ENCODE measurements at regions not wholly inside any gene's neighbourhood (a gene's known extent, or its start where the extent isn't known, plus 50 kb on each side); places are given as distances from the start of the nearest gene placed in this dataset.

DNA sequence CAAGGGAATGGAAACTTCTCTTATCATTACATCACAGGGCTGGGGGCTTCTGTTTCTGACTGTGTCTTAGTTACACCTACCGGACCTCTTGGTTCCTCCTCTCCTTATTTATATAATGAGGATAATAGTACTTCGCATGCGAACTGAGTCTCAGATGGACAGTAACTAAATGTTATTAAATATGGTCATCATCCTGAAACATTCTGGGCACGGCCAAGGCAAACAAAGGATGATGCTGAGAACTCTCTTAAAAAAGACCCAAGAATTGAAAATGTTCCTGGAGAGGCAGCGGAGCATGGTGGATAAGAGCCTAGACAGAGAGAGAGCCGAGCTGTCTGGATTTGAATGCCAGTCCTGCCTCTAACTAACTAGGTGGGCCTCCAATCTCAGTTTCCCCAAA, 119.8 kb upstream of the SASH1 start:
- no peak for FAIRE-seq
- no peak for DNase-seq (ENCODE audit: insufficient read length, low spot score)

DNA sequence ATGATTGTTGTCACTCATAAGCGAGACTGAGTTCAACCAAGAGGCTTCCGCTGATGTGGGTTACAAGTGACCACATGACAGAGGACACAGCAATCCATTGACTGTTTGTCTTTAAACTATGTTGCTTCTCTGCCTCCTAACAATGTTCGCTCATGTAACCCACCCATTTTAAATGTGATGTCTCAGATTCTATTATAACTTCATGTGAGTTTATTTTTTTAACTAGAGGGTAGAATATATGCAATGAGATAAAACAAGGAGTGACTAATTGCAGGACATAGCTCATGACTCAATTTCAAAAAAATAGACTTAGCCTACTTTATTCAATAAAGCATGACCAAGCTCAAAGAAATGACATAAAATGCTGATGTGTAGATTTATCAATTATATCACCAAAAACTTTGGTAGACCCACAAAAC, 119.2 kb upstream of the SASH1 start:
- FAIRE-seq, result no peak
- DNase-seq (ENCODE audit: insufficient read length, low spot score), result no peak

DNA sequence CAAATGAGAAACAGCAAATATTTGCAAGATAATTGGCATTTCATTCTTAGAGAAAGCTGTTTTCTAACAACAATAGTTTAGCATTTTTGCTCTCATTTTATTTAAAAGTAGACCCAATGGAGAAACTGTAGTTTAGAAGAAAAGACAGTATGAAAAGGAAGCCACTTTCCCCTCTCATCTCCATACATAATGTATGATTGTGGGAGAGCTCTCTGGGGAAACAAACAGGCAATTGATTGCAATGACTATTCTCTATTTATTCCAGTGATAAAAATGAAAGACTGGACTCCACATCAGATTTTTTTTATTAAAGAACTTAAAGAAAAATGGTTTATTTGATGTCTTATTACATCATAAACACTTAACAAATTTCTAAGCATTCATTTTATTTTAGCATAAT, 116.8 kb upstream of the SASH1 start:
- DNase-seq (ENCODE audit: insufficient read length, low spot score) (no peak), FAIRE-seq (no peak)

GRCh38 chr6:148226284-148226683, 116.4 kb upstream of the SASH1 start:
- DNase-seq (ENCODE audit: insufficient read length, low spot score) (no peak), FAIRE-seq (no peak)

DNA sequence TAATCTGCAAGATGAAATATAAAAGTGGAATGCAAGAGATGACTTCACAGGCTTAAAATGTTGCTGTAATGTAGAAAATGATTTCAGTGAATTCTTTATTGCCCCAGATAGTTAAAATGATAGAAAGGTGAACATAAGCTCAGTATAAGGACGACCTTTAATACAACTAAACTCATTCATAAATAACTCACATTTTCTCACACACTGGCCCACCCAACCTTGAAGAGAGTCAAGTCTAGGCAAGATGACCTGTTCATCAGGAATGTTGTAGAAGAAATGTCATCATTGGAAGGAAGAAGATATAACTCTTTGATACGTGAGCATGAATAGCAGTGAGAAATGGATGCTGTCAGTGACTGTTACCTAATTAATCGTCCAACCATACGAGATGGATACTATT, 111.1 kb upstream of the SASH1 start:
- DNase-seq (ENCODE audit: insufficient read length, low spot score) (no peak), FAIRE-seq (no peak)

- FAIRE-seq (no peak), DNase-seq (ENCODE audit: insufficient read length, low spot score) (no peak)
These were observed 107.2 kb upstream of the SASH1 start for GRCh38 chr6:148235446-148235845.

DNA sequence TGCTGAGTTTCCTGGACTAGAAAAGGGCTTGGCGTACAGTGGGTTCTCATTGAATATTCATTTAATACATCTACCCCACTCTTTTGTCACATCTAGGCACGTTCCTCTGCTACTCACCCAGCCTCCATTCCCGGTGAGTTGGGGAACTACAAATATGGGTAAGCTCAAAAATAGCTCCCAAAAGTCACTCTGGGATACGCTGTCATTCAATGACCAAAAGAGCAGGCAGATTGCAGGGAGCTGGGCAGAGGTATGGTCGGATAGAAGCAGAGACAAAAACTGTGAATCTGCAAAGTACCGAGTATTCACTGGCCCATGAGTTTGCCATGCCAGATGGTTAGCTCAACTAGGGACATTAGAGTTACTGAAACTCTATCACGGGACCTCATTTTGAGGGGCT, 103.9 kb upstream of the SASH1 start:
- no peak for DNase-seq (ENCODE audit: insufficient read length, low spot score)
- no peak for FAIRE-seq

DNA sequence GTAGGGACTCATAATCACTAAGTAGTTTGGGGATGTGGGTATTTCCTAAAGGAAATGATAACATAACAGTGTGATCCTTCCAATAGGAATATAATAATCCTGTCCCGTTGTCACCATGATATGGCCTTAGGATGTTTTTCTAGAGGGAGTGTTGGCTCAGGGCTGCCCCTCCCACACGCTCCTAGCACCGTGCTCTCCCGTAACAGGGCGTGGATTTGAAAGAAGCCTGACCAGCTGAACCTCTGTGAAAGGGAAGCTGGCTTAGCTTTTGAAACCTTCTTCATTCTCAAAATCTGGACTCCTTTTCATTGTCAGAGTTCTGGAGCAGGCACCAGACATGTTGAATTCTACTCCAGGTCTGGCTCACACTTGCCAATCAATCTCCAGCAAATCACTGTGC, 103.4 kb upstream of the SASH1 start:
- no peak for FAIRE-seq
- no peak for DNase-seq (ENCODE audit: insufficient read length, low spot score)

- FAIRE-seq, result no peak
- DNase-seq (ENCODE audit: insufficient read length, low spot score), result no peak
These were observed 102.7 kb upstream of the SASH1 start for GRCh38 chr6:148239801-148240460.

GRCh38 chr6:148240461-148240840, 102.2 kb upstream of the SASH1 start:
- no peak for DNase-seq (ENCODE audit: insufficient read length, low spot score)
- no peak for FAIRE-seq

DNA sequence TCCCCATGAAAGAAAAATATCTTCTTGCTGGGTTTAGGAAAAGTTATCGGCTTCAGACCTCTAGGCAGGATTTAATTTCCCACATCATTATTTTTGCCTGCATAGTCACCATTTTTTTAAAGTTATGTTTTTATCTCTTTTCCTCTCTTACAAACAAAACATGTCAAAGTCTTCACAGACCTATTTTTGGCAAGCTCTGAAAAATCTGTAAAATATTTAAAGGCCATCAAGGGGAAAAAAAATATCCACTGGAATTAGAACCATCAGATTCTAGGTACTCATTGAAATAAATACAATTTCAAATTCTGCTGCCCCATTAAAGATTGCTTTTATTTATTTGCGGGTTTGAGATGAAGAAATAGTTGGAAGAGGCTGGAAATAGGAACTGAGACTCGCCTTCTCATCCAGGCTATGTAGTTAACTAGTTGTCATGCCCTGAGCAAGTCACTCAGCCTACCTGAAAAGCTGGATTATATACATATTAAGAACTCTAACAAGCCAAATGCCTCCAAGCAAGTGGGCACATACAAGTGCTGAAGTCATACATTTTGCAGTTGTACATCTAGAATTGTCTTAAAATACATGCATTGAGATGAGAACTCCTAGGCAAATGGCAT, 101.7 kb upstream of the SASH1 start:
- no peak for FAIRE-seq

GRCh38 chr6:148242180-148242579, 100.5 kb upstream of the SASH1 start:
- no peak for DNase-seq (ENCODE audit: insufficient read length, low spot score)
- no peak for FAIRE-seq

More for the DNA sequence above, 101.7 kb upstream of the SASH1 start:
- DNase-seq (ENCODE audit: insufficient read length, low spot score), result no peak

GRCh38 chr6:148244217-148244935, 98.3 kb upstream of the SASH1 start:
- no peak for FAIRE-seq
- DNase-seq (ENCODE audit: insufficient read length, low spot score), result no peak

- no peak for DNase-seq (ENCODE audit: insufficient read length, low spot score)
- FAIRE-seq, result no peak
These were observed 95.1 kb upstream of the SASH1 start for GRCh38 chr6:148247386-148248063.

DNA sequence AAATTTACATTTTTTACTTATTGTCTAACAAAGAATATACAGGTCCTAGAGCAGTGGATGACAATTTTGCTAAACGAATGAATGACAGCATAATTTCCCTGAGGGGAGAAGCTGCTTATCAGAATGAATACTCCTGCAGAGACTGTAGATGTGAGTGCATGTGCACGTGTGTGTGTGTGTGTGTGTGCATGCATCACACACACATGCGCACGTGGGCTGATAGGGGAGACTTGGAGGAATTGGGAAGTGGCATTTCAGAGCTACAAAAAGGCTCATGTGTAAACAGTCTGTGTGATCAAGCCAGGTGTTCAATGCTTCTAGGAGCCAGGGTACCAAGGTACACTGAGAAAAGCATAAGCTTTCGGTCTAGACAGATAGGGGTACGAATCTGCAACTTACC, 93.5 kb upstream of the SASH1 start:
- DNase-seq (ENCODE audit: insufficient read length, low spot score), result no peak
- FAIRE-seq, result no peak

DNA sequence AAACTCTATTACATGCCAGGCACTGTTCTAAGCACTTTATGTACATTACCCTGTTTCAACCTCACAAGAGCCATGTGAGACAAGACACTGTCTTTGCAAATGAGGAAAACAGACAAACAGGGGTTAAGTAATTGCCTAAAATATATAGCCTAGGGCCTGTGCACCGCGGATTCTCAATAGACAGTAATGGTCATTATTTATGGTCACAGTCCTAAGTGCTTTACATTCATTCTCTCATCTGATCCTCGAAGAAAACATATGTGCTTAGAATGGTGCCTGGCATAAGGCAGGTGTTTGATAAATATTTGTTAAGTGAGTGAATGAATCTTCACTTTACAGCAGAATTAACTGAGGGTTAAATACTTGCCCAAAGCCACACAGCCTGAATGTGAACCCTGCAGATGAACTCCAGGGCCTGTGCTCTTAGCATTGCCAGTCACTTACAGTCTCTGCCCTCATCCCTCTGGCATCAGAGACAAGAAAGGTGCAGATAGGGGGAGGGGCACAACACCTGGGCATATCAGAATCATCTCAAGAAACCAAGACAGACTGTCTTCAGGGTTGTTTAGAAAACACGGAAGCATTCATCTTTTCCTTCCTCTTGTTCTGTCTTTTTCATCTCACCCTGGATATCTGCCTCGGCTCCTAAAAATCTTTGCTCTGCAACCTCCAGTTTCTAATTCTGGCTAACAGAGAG, 92.8 kb upstream of the SASH1 start:
- DNase-seq (ENCODE audit: insufficient read length, low spot score) (no peak), FAIRE-seq (no peak)

DNA sequence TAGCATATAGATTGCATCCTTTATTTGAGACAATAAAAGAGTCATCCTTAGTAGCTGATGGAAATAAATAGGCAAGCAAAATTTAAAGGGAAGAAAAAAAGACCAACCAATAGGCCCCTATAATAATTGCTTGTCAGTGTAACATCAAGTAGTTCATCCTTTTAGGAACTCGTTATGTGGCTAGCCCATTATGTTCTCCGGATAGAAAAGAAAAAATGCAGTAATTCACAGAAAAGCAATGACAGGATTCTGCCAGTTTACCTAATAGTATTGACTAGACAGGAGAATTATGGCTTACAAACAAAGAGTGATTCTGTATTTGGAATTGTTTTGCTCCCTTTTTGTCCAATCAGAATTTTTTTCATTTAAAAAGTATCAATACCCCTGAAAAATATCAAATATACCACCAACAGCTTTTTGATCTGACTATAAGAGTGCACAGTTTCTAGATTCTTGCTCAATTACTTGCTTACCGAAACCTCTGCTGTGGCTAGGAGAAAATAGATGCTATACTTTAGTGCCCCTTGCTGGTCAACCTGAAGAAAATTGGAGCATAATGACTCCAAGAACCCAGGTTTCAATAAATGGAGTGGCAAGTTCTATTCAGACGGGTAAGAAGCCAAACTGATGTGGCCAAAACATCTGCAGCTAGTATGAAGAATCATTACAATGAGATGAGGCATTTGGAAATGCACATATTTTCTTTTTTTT, 91.5 kb upstream of the SASH1 start:
- DNase-seq (ENCODE audit: insufficient read length, low spot score), result no peak
- FAIRE-seq, result no peak

DNA sequence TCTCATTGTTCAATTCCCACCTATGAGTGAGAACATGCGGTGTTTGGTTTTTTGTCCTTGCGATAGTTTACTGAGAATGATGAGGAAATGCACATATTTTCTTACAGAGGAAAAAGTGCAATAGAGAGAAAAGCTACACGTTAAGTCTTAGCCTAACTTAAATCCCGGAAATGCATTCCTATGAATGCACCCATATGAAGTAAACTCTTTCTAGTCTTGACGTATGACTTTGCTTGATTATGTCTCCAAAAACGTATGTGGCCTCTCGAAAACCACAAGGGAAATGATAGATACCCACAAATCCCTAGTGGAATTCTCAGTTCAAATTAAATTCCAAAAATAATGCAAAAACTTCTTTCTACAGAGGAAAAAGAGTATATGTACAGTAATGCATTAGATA, 90.7 kb upstream of the SASH1 start:
- FAIRE-seq, result no peak
- no peak for DNase-seq (ENCODE audit: insufficient read length, low spot score)

GRCh38 chr6:148257810-148258209, 84.8 kb upstream of the SASH1 start:
- FAIRE-seq (no peak), DNase-seq (ENCODE audit: insufficient read length, low spot score) (no peak)

- FAIRE-seq, result no peak
- no peak for DNase-seq (ENCODE audit: insufficient read length, low spot score)
These were observed 83.8 kb upstream of the SASH1 start for GRCh38 chr6:148258868-148259267.
